ENCODE measurements at regions not wholly inside any gene's neighbourhood (a gene's known extent, or its start where the extent isn't known, plus 50 kb on each side); places are given as distances from the start of the nearest gene placed in this dataset.
A peak's percentile ranks its signal among the peaks of the same experiment; 100 is the strongest.
"Not testable (repeated sequence)": the region's sequence is repeated elsewhere in the genome, so short reads cannot be mapped to it uniquely, and the experiment has no call there.

- ATAC-seq = no peak
- no peak for DNase-seq
- intact Hi-C loops (cut with DNase I) = no loop called here
Observed at GRCh38 chr1:118484893-118485292, 299.9 kb upstream of the SPAG17 start.

- no peak for DNase-seq
- intact Hi-C loops (cut with DNase I) = no loop called here
- ATAC-seq = no peak
Observed at GRCh38 chr1:118483245-118484006, 298.4 kb upstream of the SPAG17 start.

- intact Hi-C loops (cut with DNase I) = no loop called here
- no peak for ATAC-seq
- no peak for DNase-seq
Observed at GRCh38 chr1:118481126-118481525, 296.1 kb upstream of the SPAG17 start.

- intact Hi-C loops (cut with DNase I) = no loop called here
- DNase-seq (no peak), ATAC-seq (no peak)
Observed at GRCh38 chr1:118479351-118479750, 294.3 kb upstream of the SPAG17 start.

GRCh38 chr1:118473825-118474224 lies 288.8 kb upstream of the SPAG17 start:
- DNase-seq (no peak), ATAC-seq (no peak)
- intact Hi-C loops (cut with DNase I) = no loop called here

GRCh38 chr1:118464460-118464859 lies 279.4 kb upstream of the SPAG17 start:
- DNase-seq; ATAC-seq; intact Hi-C loops (cut with DNase I): not testable (repeated sequence)

GRCh38 chr1:118461154-118461553 lies 276.1 kb upstream of the SPAG17 start:
- ATAC-seq = no peak
- intact Hi-C loops (cut with DNase I) = no loop called here
- no peak for DNase-seq

- intact Hi-C loops (cut with DNase I) = no loop called here
- no peak for DNase-seq
- no peak for ATAC-seq
Observed at GRCh38 chr1:118459871-118460270, 274.8 kb upstream of the SPAG17 start.

GRCh38 chr1:118453856-118454255 lies 268.8 kb upstream of the SPAG17 start:
- DNase-seq, ATAC-seq: not testable (repeated sequence)

GRCh38 chr1:118445156-118445555 lies 260.1 kb upstream of the SPAG17 start:
- no peak for DNase-seq
- intact Hi-C loops (cut with DNase I) = no loop called here
- no peak for ATAC-seq

More at GRCh38 chr1:118453856-118454255, 268.8 kb upstream of the SPAG17 start:
- intact Hi-C loops (cut with DNase I) = not testable (repeated sequence)

- DNase-seq = no peak
- no peak for ATAC-seq
- intact Hi-C loops (cut with DNase I) = no loop called here
Observed at GRCh38 chr1:118442214-118442613, 257.2 kb upstream of the SPAG17 start.

GRCh38 chr1:118437664-118438063 lies 252.6 kb upstream of the SPAG17 start:
- intact Hi-C loops (cut with DNase I) = no loop called here
- DNase-seq (no peak), ATAC-seq (no peak)

GRCh38 chr1:118429856-118430255 lies 244.8 kb upstream of the SPAG17 start:
- DNase-seq = no peak
- intact Hi-C loops (cut with DNase I) = no loop called here
- ATAC-seq = no peak

GRCh38 chr1:118421868-118422350 lies 236.9 kb upstream of the SPAG17 start:
- ATAC-seq (no peak), DNase-seq (no peak)
- intact Hi-C loops (cut with DNase I) = no loop called here

GRCh38 chr1:118404024-118404423 lies 219.0 kb upstream of the SPAG17 start:
- DNase-seq (no peak), ATAC-seq (no peak)
- intact Hi-C loops (cut with DNase I) = no loop called here

- ATAC-seq (peak in 1 of 2 donors; percentile 51), DNase-seq (no peak)
- intact Hi-C loops (cut with DNase I) = no loop called here
Observed at GRCh38 chr1:118397496-118397859, 212.4 kb upstream of the SPAG17 start.

GRCh38 chr1:118396829-118397495 lies 211.9 kb upstream of the SPAG17 start:
- ATAC-seq (peak in 1 of 2 donors; percentile 96), DNase-seq (no peak)
- intact Hi-C loops (cut with DNase I) = no loop called here

- intact Hi-C loops (cut with DNase I) = no loop called here
Observed at GRCh38 chr1:118396279-118396678, 211.3 kb upstream of the SPAG17 start.

GRCh38 chr1:118395430-118395991 lies 210.5 kb upstream of the SPAG17 start:
- DNase-seq (no peak), ATAC-seq (no peak)
- intact Hi-C loops (cut with DNase I) = no loop called here

More at GRCh38 chr1:118396279-118396678, 211.3 kb upstream of the SPAG17 start:
- ATAC-seq (peak in 1 of 2 donors; percentile 72), DNase-seq (no peak)

- ATAC-seq = no peak
Observed at GRCh38 chr1:118390955-118391354, 205.9 kb upstream of the SPAG17 start.

More at GRCh38 chr1:118390955-118391354, 205.9 kb upstream of the SPAG17 start:
- DNase-seq = no peak
- intact Hi-C loops (cut with DNase I) = no loop called here

All from left cardiac atrium (tissue), 4 donors.